WTC11 (cell line): ENCODE measurements at regions not wholly inside any gene's neighbourhood (a gene's known extent, or its start where the extent isn't known, plus 50 kb on each side); places are given as distances from the start of the nearest gene placed in this dataset.

ENCODE experiments used
- ATAC-seq: fragments of 200-7000 bp; cut with Tn5 transposase; 2 replicates; pipeline ENCODE4 v1.10.0; 2021; ENCODE audit warnings: mild to moderate bottlenecking, moderate library complexity
- CTCF ChIA-PET: fragments of 300-600 bp; sonication (Branson Sonifier 250); formaldehyde crosslinking; loops from one replicate; lab custom pipeline; 2021; ENCODE audit warnings: antibody characterized with exemption; lab: Charles Lee
- POLR2A ChIA-PET: fragments of 350-600 bp; sonication (Branson Sonifier 250); formaldehyde crosslinking; loops from one replicate; lab custom pipeline; 2021; ENCODE audit warnings: antibody characterized with exemption; lab: Charles Lee
- DNase-seq: peaks from one replicate; pipeline ENCODE4 v3.0.0; 2021; ENCODE audit warnings: low spot score
- H3K27ac Mint-ChIP-seq: 2 replicates; pipeline ENCODE4 v1.8.0; 2021; ENCODE audit warnings: mixed read lengths
- H3K27me3 Mint-ChIP-seq: 2 replicates; pipeline ENCODE4 v1.8.0; 2021; ENCODE audit warnings: low read depth, mild to moderate bottlenecking, moderate library complexity, mixed read lengths
- H3K36me3 Mint-ChIP-seq: 2 replicates; pipeline ENCODE4 v1.8.0; 2021; ENCODE audit warnings: mixed read lengths
- H3K4me1 Mint-ChIP-seq: 2 replicates; pipeline ENCODE4 v1.8.0; 2022; ENCODE audit warnings: mixed read lengths
- H3K4me3 Mint-ChIP-seq: 2 replicates; pipeline ENCODE4 v1.8.0; 2021; ENCODE audit warnings: mild to moderate bottlenecking, moderate library complexity, mixed read lengths
- H3K9me3 Mint-ChIP-seq: 2 replicates; pipeline ENCODE4 v1.8.0; 2021; ENCODE audit warnings: mixed read lengths
- ELF4 ChIP-seq: sonication (generic); formaldehyde crosslinking; IDR thresholded peaks from 2 replicates; pipeline ENCODE4 v1.8.1; 2022; ENCODE audit warnings: low read depth, mild to moderate bottlenecking, moderate library complexity, missing genetic modification reagents
- EMX1 ChIP-seq: fragments of 250-450 bp; sonication (Bioruptor Pico); IDR thresholded peaks from 2 replicates; pipeline ENCODE4 v1.8.0; 2021; ENCODE audit warnings: mild to moderate bottlenecking
- FOXJ3 ChIP-seq: sonication (generic); formaldehyde crosslinking; IDR thresholded peaks from 2 replicates; pipeline ENCODE4 v1.9.0; 2021; ENCODE audit warnings: missing genetic modification reagents, mild to moderate bottlenecking, borderline replicate concordance
- GRHL2 ChIP-seq: fragments of 250-450 bp; sonication (Bioruptor Pico); IDR thresholded peaks from 2 replicates; pipeline ENCODE4 v1.8.0; 2022; ENCODE audit warnings: mild to moderate bottlenecking, moderate library complexity; ENCODE audit not compliant: insufficient replicate concordance, severe bottlenecking
- MXD4 ChIP-seq: fragments of 250-450 bp; sonication (Bioruptor Pico); IDR thresholded peaks from 2 replicates; pipeline ENCODE4 v1.8.0; 2021; ENCODE audit warnings: mild to moderate bottlenecking, moderate library complexity, borderline replicate concordance
- MYBL2 ChIP-seq: sonication (generic); formaldehyde crosslinking; IDR thresholded peaks from 2 replicates; pipeline ENCODE4 v1.8.1; 2023; ENCODE audit warnings: mild to moderate bottlenecking, moderate library complexity, missing genetic modification reagents
- NR3C1 ChIP-seq: sonication (generic); formaldehyde crosslinking; conservative IDR thresholded peaks from 2 replicates; pipeline ENCODE4 v1.8.1; 2023; ENCODE audit warnings: low read depth, mild to moderate bottlenecking, missing genetic modification reagents
- OVOL2 ChIP-seq: fragments of 250-450 bp; sonication (Bioruptor Pico); IDR thresholded peaks from 2 replicates; pipeline ENCODE4 v1.9.0; 2021; ENCODE audit warnings: mild to moderate bottlenecking, borderline replicate concordance
- SMAD4 ChIP-seq: sonication (generic); formaldehyde crosslinking; IDR thresholded peaks from 2 replicates; pipeline ENCODE4 v1.8.0; 2022; ENCODE audit warnings: mild to moderate bottlenecking, missing genetic modification reagents
- ZNF138 ChIP-seq: sonication (generic); formaldehyde crosslinking; conservative IDR thresholded peaks from 2 replicates; pipeline ENCODE4 v1.8.1; 2022; ENCODE audit warnings: mild to moderate bottlenecking, moderate library complexity, missing genetic modification reagents
- ZNF671 ChIP-seq: fragments of 250-450 bp; sonication (Bioruptor Pico); IDR thresholded peaks from 2 replicates; pipeline ENCODE4 v1.8.0; 2021; ENCODE audit warnings: mild to moderate bottlenecking
- TF ChIP-seq, protein P1 (sequence below): sonication (generic); formaldehyde crosslinking; IDR thresholded peaks from 2 replicates; pipeline ENCODE4 v1.8.0; 2022; ENCODE audit warnings: mild to moderate bottlenecking, missing genetic modification reagents
- TF ChIP-seq, protein P2 (sequence below): fragments of 250-450 bp; sonication (Bioruptor Pico); IDR thresholded peaks from 2 replicates; pipeline ENCODE4 v2.1.2; 2022; ENCODE audit warnings: mild to moderate bottlenecking, moderate library complexity
- TF ChIP-seq, protein P3 (sequence below): sonication (generic); formaldehyde crosslinking; IDR thresholded peaks from 2 replicates; pipeline ENCODE4 v1.8.1; 2023; ENCODE audit warnings: mild to moderate bottlenecking, missing genetic modification reagents, borderline replicate concordance
- TF ChIP-seq, protein P4 (sequence below): fragments of 250-450 bp; sonication (Bioruptor Pico); conservative IDR thresholded peaks from 2 replicates; pipeline ENCODE4 v1.9.0; 2021; ENCODE audit warnings: mild to moderate bottlenecking
- TF ChIP-seq, protein P5 (sequence below): sonication (generic); formaldehyde crosslinking; IDR thresholded peaks from 2 replicates; pipeline ENCODE4 v1.8.0; 2022; ENCODE audit warnings: mild to moderate bottlenecking, missing genetic modification reagents
- TF ChIP-seq, protein P6 (sequence below): sonication (generic); formaldehyde crosslinking; IDR thresholded peaks from 2 replicates; pipeline ENCODE4 v1.8.1; 2022; ENCODE audit warnings: low read depth, missing genetic modification reagents, borderline replicate concordance
- TF ChIP-seq, protein P7 (sequence below): sonication (generic); formaldehyde crosslinking; IDR thresholded peaks from 2 replicates; pipeline ENCODE4 v1.8.0; 2023; ENCODE audit warnings: missing genetic modification reagents
- TF ChIP-seq, protein P8 (sequence below): sonication (generic); formaldehyde crosslinking; IDR thresholded peaks from 2 replicates; pipeline ENCODE4 v1.8.0; 2022; ENCODE audit warnings: mild to moderate bottlenecking, missing genetic modification reagents
- TF ChIP-seq, protein P9 (sequence below): sonication (generic); formaldehyde crosslinking; IDR thresholded peaks from 2 replicates; pipeline ENCODE4 v1.8.1; 2022; ENCODE audit warnings: missing genetic modification reagents, borderline replicate concordance

DNA sequence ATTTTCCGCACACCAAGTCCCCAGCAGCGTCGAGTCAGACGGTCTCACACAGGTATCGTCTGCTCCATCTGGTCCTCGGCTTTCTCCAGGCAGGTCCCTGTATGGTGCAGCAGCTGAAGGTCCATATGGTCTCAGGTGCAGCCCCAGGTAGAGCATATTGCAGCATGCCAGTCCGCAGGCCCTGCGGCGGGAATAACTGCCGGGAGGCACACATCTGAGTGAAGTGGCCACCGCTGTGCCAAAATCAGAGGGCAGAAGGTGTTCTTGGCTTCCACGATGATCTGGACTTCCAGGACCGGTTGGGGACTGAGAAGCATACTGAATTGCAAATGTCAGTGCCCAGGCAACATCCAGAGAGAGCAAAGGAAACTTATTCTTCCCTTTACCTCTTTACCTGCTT is 320.3 kb downstream of the RNF144A start:
- POLR2A ChIA-PET, result no interaction called here
- ATAC-seq, result no peak
- H3K4me3 Mint-ChIP-seq, result no peak overlapping the region

More for the DNA sequence above, 320.3 kb downstream of the RNF144A start:
- H3K9me3 Mint-ChIP-seq, result no peaks in the 10 kb centered on the region; the same call in 1 of the 2 replicates
- peaks cover 5% of the 10 kb centered on the region for H3K4me1 Mint-ChIP-seq
- CTCF ChIA-PET, result no interaction called here
- TF ChIP-seq MYBL2 (CRISPR knock-in tag) (no peak), SMAD4 (CRISPR knock-in tag) (no peak), FOXJ3 (CRISPR knock-in tag) (no peak), EMX1 (no peak), MXD4 (no peak), ZNF671 (CRISPR knock-in tag) (no peak), ZNF138 (CRISPR knock-in tag) (no peak), NR3C1 (CRISPR knock-in tag) (no peak), GRHL2 (CRISPR knock-in tag) (no peak), ELF4 (CRISPR knock-in tag) (no peak), OVOL2 (CRISPR knock-in tag) (no peak)
- TF ChIP-seq, protein P1, sequence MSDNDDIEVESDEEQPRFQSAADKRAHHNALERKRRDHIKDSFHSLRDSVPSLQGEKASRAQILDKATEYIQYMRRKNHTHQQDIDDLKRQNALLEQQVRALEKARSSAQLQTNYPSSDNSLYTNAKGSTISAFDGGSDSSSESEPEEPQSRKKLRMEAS (CRISPR knock-in tag), result no peak
- TF ChIP-seq, protein P2, sequence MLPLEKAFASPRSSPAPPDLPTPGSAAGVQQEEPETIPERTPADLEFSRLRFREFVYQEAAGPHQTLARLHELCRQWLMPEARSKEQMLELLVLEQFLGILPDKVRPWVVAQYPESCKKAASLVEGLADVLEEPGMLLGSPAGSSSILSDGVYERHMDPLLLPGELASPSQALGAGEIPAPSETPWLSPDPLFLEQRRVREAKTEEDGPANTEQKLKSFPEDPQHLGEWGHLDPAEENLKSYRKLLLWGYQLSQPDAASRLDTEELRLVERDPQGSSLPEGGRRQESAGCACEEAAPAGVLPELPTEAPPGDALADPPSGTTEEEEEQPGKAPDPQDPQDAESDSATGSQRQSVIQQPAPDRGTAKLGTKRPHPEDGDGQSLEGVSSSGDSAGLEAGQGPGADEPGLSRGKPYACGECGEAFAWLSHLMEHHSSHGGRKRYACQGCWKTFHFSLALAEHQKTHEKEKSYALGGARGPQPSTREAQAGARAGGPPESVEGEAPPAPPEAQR, result no peak
- TF ChIP-seq, protein P3, sequence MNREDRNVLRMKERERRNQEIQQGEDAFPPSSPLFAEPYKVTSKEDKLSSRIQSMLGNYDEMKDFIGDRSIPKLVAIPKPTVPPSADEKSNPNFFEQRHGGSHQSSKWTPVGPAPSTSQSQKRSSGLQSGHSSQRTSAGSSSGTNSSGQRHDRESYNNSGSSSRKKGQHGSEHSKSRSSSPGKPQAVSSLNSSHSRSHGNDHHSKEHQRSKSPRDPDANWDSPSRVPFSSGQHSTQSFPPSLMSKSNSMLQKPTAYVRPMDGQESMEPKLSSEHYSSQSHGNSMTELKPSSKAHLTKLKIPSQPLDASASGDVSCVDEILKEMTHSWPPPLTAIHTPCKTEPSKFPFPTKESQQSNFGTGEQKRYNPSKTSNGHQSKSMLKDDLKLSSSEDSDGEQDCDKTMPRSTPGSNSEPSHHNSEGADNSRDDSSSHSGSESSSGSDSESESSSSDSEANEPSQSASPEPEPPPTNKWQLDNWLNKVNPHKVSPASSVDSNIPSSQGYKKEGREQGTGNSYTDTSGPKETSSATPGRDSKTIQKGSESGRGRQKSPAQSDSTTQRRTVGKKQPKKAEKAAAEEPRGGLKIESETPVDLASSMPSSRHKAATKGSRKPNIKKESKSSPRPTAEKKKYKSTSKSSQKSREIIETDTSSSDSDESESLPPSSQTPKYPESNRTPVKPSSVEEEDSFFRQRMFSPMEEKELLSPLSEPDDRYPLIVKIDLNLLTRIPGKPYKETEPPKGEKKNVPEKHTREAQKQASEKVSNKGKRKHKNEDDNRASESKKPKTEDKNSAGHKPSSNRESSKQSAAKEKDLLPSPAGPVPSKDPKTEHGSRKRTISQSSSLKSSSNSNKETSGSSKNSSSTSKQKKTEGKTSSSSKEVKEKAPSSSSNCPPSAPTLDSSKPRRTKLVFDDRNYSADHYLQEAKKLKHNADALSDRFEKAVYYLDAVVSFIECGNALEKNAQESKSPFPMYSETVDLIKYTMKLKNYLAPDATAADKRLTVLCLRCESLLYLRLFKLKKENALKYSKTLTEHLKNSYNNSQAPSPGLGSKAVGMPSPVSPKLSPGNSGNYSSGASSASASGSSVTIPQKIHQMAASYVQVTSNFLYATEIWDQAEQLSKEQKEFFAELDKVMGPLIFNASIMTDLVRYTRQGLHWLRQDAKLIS, result no peak
- TF ChIP-seq, protein P4, sequence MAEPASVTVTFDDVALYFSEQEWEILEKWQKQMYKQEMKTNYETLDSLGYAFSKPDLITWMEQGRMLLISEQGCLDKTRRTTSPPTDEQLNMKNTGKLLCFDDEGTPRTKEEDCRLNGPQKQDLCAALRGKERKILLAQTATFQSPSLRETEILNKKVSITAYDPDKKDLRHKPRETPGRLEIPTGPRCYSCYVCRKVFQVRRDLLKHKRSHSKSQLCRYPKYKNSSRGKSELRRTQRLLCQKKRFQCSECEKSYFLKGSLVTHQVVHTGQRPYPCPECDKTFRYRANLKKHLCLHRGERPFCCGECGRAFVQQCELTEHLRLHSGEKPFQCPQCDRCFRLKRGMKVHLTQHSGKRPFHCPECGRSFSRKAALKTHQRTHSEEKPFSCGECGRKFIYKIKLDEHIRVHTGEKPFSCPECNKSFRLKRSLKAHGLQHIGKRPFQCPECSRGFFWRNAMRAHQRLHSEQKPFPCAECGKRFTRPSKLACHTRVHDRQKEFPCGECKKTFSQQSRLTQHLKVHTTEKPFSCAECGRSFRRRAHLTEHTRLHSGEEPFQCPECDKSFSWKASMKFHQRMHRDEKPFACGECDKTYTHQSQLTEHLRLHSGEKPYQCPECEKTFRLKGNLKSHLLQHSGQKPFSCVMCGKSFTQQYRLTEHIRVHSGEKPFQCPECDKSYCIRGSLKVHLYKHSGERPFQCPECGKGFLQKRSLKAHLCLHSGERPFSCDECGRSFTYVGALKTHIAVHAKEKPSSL (CRISPR knock-in tag), result no peak
- TF ChIP-seq, protein P5, sequence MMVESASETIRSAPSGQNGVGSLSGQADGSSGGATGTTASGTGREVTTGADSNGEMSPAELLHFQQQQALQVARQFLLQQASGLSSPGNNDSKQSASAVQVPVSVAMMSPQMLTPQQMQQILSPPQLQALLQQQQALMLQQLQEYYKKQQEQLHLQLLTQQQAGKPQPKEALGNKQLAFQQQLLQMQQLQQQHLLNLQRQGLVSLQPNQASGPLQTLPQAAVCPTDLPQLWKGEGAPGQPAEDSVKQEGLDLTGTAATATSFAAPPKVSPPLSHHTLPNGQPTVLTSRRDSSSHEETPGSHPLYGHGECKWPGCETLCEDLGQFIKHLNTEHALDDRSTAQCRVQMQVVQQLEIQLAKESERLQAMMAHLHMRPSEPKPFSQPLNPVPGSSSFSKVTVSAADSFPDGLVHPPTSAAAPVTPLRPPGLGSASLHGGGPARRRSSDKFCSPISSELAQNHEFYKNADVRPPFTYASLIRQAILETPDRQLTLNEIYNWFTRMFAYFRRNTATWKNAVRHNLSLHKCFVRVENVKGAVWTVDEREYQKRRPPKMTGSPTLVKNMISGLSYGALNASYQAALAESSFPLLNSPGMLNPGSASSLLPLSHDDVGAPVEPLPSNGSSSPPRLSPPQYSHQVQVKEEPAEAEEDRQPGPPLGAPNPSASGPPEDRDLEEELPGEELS (CRISPR knock-in tag), result no peak
- TF ChIP-seq, protein P6, sequence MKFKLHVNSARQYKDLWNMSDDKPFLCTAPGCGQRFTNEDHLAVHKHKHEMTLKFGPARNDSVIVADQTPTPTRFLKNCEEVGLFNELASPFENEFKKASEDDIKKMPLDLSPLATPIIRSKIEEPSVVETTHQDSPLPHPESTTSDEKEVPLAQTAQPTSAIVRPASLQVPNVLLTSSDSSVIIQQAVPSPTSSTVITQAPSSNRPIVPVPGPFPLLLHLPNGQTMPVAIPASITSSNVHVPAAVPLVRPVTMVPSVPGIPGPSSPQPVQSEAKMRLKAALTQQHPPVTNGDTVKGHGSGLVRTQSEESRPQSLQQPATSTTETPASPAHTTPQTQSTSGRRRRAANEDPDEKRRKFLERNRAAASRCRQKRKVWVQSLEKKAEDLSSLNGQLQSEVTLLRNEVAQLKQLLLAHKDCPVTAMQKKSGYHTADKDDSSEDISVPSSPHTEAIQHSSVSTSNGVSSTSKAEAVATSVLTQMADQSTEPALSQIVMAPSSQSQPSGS (CRISPR knock-in tag), result no peak
- TF ChIP-seq, protein P7, sequence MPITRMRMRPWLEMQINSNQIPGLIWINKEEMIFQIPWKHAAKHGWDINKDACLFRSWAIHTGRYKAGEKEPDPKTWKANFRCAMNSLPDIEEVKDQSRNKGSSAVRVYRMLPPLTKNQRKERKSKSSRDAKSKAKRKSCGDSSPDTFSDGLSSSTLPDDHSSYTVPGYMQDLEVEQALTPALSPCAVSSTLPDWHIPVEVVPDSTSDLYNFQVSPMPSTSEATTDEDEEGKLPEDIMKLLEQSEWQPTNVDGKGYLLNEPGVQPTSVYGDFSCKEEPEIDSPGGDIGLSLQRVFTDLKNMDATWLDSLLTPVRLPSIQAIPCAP (CRISPR knock-in tag), result no peak
- TF ChIP-seq, protein P8, sequence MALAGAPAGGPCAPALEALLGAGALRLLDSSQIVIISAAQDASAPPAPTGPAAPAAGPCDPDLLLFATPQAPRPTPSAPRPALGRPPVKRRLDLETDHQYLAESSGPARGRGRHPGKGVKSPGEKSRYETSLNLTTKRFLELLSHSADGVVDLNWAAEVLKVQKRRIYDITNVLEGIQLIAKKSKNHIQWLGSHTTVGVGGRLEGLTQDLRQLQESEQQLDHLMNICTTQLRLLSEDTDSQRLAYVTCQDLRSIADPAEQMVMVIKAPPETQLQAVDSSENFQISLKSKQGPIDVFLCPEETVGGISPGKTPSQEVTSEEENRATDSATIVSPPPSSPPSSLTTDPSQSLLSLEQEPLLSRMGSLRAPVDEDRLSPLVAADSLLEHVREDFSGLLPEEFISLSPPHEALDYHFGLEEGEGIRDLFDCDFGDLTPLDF (CRISPR knock-in tag), result no peak
- TF ChIP-seq, protein P9, sequence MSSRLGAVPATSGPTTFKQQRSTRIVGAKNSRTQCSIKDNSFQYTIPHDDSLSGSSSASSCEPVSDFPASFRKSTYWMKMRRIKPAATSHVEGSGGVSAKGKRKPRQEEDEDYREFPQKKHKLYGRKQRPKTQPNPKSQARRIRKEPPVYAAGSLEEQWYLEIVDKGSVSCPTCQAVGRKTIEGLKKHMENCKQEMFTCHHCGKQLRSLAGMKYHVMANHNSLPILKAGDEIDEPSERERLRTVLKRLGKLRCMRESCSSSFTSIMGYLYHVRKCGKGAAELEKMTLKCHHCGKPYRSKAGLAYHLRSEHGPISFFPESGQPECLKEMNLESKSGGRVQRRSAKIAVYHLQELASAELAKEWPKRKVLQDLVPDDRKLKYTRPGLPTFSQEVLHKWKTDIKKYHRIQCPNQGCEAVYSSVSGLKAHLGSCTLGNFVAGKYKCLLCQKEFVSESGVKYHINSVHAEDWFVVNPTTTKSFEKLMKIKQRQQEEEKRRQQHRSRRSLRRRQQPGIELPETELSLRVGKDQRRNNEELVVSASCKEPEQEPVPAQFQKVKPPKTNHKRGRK, result no peak
- no peaks in the 10 kb centered on the region for H3K36me3 Mint-ChIP-seq
- H3K27ac Mint-ChIP-seq, result no peak overlapping the region
- H3K27me3 Mint-ChIP-seq, result no peaks in the 10 kb centered on the region
- no peak for DNase-seq
